GM23338 (cell line): ENCODE measurements at regions not wholly inside any gene's neighbourhood (a gene's known extent, or its start where the extent isn't known, plus 50 kb on each side); places are given as distances from the start of the nearest gene placed in this dataset.

Experiments used
- ATAC-seq: fragments of 200-7000 bp; cut with Tn5 transposase; 3 replicates; pipeline ENCODE4 v1.9.1; 2020
- DNase-seq: peaks from one replicate; pipeline ENCODE4 v3.0.0-alpha.2; 2015; ENCODE audit warnings: low spot score
- H2AFZ ChIP-seq: fragments of 200-600 bp; sonication (generic); 2 replicates; pipeline ENCODE4 v1.8.0; 2016; ENCODE audit warnings: antibody characterized with exemption, mild to moderate bottlenecking, moderate library complexity
- H3F3A ChIP-seq: fragments of 200-600 bp; sonication (generic); replicated peaks from 2 replicates; pipeline ENCODE4 v1.8.0; 2017; ENCODE audit warnings: antibody characterized with exemption, mixed run types, low read depth
- H3K27ac ChIP-seq: fragments of 200-600 bp; sonication (generic); 2 replicates; pipeline ENCODE4 v1.6.1; 2016; ENCODE audit warnings: low read depth
- H3K27me3 ChIP-seq: fragments of 200-600 bp; sonication (generic); 2 replicates; pipeline ENCODE4 v1.8.0; 2016; ENCODE audit warnings: mild to moderate bottlenecking, mixed run types, moderate library complexity; ENCODE audit not compliant: insufficient read depth
- H3K36me3 ChIP-seq: fragments of 200-600 bp; sonication (generic); 2 replicates; pipeline ENCODE4 v1.8.0; 2016; ENCODE audit warnings: mild to moderate bottlenecking; ENCODE audit not compliant: insufficient read depth
- H3K4me1 ChIP-seq: fragments of 200-600 bp; sonication (generic); 2 replicates; pipeline ENCODE4 v1.8.0; 2016; ENCODE audit warnings: mild to moderate bottlenecking, moderate library complexity; ENCODE audit not compliant: insufficient read depth
- H3K4me2 ChIP-seq: fragments of 200-600 bp; sonication (generic); 2 replicates; pipeline ENCODE4 v1.7.1; 2017; ENCODE audit warnings: mixed run types
- H3K4me3 ChIP-seq: fragments of 200-600 bp; sonication (generic); 2 replicates; pipeline ENCODE4 v1.6.1; 2016; ENCODE audit warnings: mixed run types
- H3K79me2 ChIP-seq: fragments of 200-600 bp; sonication (generic); replicated peaks from 2 replicates; pipeline ENCODE4 v1.8.0; 2017; ENCODE audit warnings: mild to moderate bottlenecking; ENCODE audit not compliant: insufficient read depth
- H3K9me2 ChIP-seq: fragments of 200-600 bp; sonication (generic); 2 replicates; pipeline ENCODE4 v1.8.0; 2017; ENCODE audit not compliant: insufficient read depth
- H4K20me1 ChIP-seq: fragments of 200-600 bp; sonication (generic); replicated peaks from 2 replicates; pipeline ENCODE4 v1.8.0; 2017; ENCODE audit warnings: mild to moderate bottlenecking; ENCODE audit not compliant: insufficient read depth
- H3K27ac Mint-ChIP-seq: 2 replicates; pipeline ENCODE4 v1.8.0; 2020; ENCODE audit warnings: inconsistent platforms, mild to moderate bottlenecking, moderate library complexity, mixed read lengths
- H3K27me3 Mint-ChIP-seq: 3 replicates; pipeline ENCODE4 v1.8.0; 2022; ENCODE audit warnings: low read depth, mild to moderate bottlenecking, moderate library complexity, mixed read lengths, inconsistent platforms; ENCODE audit not compliant: insufficient read depth, poor library complexity
- H3K36me3 Mint-ChIP-seq: 3 replicates; pipeline ENCODE4 v1.8.0; 2021; ENCODE audit warnings: low read depth, mild to moderate bottlenecking, inconsistent platforms, moderate library complexity, mixed read lengths
- H3K4me1 Mint-ChIP-seq: 3 replicates; pipeline ENCODE4 v1.8.0; 2020; ENCODE audit warnings: mild to moderate bottlenecking, inconsistent platforms, mixed read lengths
- H3K4me3 Mint-ChIP-seq: 3 replicates; pipeline ENCODE4 v1.8.0; 2021; ENCODE audit warnings: moderate library complexity, mild to moderate bottlenecking, inconsistent platforms, mixed read lengths
- H3K9me3 Mint-ChIP-seq: 3 replicates; pipeline ENCODE4 v1.8.0; 2020; ENCODE audit warnings: moderate library complexity, mild to moderate bottlenecking, inconsistent platforms, mixed read lengths
- CREB1 ChIP-seq: fragments of 250-450 bp; sonication (Bioruptor Pico); IDR thresholded peaks from 2 replicates; pipeline ENCODE4 v1.5.0; 2020; ENCODE audit warnings: low read depth, mild to moderate bottlenecking, moderate library complexity
- EZH2 ChIP-seq: fragments of 200-600 bp; sonication (generic); IDR thresholded peaks from one replicate; pipeline ENCODE4 v1.8.0; 2017; ENCODE audit warnings: antibody characterized with exemption, mild to moderate bottlenecking, low read depth; ENCODE audit not compliant: unreplicated experiment
- EZH2phosphoT487 ChIP-seq: fragments of 200-600 bp; sonication (generic); IDR thresholded peaks from one replicate; pipeline ENCODE4 v1.8.1; 2018; ENCODE audit warnings: antibody characterized with exemption; ENCODE audit not compliant: unreplicated experiment
- JUNB ChIP-seq: IDR thresholded peaks from one replicate; pipeline ENCODE4 v1.6.1; 2016; ENCODE audit warnings: antibody characterized with exemption; ENCODE audit not compliant: unreplicated experiment
- NANOG ChIP-seq: IDR thresholded peaks from 2 replicates; pipeline ENCODE4 v1.6.1; 2016; ENCODE audit warnings: antibody characterized with exemption, borderline replicate concordance
- POLR2AphosphoS5 ChIP-seq: IDR thresholded peaks from 2 replicates; pipeline ENCODE4 v1.6.1; 2016; ENCODE audit warnings: antibody characterized with exemption, low read depth
- STAT1 ChIP-seq: IDR thresholded peaks from one replicate; pipeline ENCODE4 v1.6.1; 2016; ENCODE audit warnings: antibody characterized with exemption; ENCODE audit not compliant: unreplicated experiment
- ZNF114 ChIP-seq: fragments of 250-450 bp; sonication (Bioruptor Pico); IDR thresholded peaks from 2 replicates; pipeline ENCODE4 v1.5.0; 2020; ENCODE audit warnings: mild to moderate bottlenecking, moderate library complexity
- ZNF331 ChIP-seq: fragments of 250-450 bp; sonication (Bioruptor Pico); IDR thresholded peaks from 2 replicates; pipeline ENCODE4 v1.5.0; 2020; ENCODE audit warnings: low read depth, mild to moderate bottlenecking, moderate library complexity
- TF ChIP-seq, protein P1 (sequence below): IDR thresholded peaks from one replicate; pipeline ENCODE4 v1.6.1; 2018; ENCODE audit warnings: antibody characterized with exemption; ENCODE audit not compliant: unreplicated experiment
- TF ChIP-seq, protein P2 (sequence below), 2 experiments: fragments of 200-600 bp in 1 of 2; sonication (generic) in 1 of 2; conservative IDR thresholded peaks; 2 replicates each; pipeline versions ENCODE4 v1.5.1 to v1.6.1; 2016 to 2017; ENCODE audit warnings: antibody characterized with exemption in 2 of 2, low read depth in 2 of 2, mild to moderate bottlenecking in 2 of 2, moderate library complexity in 1 of 2
- TF ChIP-seq, protein P3 (sequence below): IDR thresholded peaks from 2 replicates; pipeline ENCODE4 v1.6.1; 2016; ENCODE audit warnings: antibody characterized with exemption
- TF ChIP-seq, protein P4 (sequence below): fragments of 250-450 bp; sonication (Bioruptor Pico); IDR thresholded peaks from 2 replicates; pipeline ENCODE4 v1.5.0; 2020; ENCODE audit warnings: mild to moderate bottlenecking, moderate library complexity

DNA sequence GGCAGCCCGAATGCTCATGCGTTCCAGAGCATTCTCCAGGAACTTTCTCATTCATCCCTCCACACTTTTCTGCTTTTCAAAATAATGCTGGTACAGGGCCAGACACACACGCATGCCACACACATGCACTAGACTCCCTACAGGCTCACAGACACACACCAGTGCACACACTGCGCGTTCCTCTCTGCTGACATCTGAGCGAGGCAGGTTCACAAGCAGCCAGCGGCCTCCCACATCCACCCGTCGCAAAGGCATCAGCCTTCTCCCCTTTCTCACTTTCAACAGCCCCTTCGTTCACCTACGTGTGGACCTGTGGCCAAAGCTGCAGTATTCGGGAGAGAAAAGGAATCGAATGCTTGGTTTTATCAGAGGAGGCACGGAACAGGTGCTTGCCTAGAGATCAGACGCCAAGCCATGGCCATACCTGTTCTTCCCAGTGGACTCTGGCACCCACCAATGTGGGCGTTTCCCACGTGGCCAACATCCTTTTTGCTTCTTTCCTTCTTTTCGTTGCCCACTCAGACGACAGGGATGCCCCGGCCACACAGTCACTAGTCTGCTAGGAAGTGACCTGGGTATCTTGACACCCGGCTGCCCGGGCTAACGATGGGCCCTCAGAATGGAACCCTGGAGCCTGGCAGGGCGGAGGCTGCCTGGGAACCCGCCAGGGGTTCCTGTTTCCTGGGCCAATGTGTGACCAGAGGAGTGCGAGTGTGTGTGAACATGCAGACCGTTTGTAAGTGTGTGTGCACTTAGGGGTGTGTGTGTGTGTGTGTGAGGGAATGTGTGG lies 85.8 kb upstream of the ID2 start:
- no peaks in the 10 kb centered on the region for H3K36me3 Mint-ChIP-seq
- TF ChIP-seq ZNF331 (CRISPR knock-in tag) (no peak), NANOG (no peak), CREB1 (CRISPR knock-in tag) (no peak), STAT1 (no peak), EZH2phosphoT487 (no peak), ZNF114 (no peak), POLR2AphosphoS5 (no peak), JUNB (no peak), EZH2 (no peak)
- TF ChIP-seq, protein P1, sequence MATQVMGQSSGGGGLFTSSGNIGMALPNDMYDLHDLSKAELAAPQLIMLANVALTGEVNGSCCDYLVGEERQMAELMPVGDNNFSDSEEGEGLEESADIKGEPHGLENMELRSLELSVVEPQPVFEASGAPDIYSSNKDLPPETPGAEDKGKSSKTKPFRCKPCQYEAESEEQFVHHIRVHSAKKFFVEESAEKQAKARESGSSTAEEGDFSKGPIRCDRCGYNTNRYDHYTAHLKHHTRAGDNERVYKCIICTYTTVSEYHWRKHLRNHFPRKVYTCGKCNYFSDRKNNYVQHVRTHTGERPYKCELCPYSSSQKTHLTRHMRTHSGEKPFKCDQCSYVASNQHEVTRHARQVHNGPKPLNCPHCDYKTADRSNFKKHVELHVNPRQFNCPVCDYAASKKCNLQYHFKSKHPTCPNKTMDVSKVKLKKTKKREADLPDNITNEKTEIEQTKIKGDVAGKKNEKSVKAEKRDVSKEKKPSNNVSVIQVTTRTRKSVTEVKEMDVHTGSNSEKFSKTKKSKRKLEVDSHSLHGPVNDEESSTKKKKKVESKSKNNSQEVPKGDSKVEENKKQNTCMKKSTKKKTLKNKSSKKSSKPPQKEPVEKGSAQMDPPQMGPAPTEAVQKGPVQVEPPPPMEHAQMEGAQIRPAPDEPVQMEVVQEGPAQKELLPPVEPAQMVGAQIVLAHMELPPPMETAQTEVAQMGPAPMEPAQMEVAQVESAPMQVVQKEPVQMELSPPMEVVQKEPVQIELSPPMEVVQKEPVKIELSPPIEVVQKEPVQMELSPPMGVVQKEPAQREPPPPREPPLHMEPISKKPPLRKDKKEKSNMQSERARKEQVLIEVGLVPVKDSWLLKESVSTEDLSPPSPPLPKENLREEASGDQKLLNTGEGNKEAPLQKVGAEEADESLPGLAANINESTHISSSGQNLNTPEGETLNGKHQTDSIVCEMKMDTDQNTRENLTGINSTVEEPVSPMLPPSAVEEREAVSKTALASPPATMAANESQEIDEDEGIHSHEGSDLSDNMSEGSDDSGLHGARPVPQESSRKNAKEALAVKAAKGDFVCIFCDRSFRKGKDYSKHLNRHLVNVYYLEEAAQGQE, result no peak
- TF ChIP-seq, protein P2, sequence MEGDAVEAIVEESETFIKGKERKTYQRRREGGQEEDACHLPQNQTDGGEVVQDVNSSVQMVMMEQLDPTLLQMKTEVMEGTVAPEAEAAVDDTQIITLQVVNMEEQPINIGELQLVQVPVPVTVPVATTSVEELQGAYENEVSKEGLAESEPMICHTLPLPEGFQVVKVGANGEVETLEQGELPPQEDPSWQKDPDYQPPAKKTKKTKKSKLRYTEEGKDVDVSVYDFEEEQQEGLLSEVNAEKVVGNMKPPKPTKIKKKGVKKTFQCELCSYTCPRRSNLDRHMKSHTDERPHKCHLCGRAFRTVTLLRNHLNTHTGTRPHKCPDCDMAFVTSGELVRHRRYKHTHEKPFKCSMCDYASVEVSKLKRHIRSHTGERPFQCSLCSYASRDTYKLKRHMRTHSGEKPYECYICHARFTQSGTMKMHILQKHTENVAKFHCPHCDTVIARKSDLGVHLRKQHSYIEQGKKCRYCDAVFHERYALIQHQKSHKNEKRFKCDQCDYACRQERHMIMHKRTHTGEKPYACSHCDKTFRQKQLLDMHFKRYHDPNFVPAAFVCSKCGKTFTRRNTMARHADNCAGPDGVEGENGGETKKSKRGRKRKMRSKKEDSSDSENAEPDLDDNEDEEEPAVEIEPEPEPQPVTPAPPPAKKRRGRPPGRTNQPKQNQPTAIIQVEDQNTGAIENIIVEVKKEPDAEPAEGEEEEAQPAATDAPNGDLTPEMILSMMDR (conservative IDR thresholded peaks at IDR 0.05; ENCODE audit: low read depth in 2 of 2), result no peak
- TF ChIP-seq, protein P3, sequence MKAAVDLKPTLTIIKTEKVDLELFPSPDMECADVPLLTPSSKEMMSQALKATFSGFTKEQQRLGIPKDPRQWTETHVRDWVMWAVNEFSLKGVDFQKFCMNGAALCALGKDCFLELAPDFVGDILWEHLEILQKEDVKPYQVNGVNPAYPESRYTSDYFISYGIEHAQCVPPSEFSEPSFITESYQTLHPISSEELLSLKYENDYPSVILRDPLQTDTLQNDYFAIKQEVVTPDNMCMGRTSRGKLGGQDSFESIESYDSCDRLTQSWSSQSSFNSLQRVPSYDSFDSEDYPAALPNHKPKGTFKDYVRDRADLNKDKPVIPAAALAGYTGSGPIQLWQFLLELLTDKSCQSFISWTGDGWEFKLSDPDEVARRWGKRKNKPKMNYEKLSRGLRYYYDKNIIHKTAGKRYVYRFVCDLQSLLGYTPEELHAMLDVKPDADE, result no peak
- TF ChIP-seq, protein P4, sequence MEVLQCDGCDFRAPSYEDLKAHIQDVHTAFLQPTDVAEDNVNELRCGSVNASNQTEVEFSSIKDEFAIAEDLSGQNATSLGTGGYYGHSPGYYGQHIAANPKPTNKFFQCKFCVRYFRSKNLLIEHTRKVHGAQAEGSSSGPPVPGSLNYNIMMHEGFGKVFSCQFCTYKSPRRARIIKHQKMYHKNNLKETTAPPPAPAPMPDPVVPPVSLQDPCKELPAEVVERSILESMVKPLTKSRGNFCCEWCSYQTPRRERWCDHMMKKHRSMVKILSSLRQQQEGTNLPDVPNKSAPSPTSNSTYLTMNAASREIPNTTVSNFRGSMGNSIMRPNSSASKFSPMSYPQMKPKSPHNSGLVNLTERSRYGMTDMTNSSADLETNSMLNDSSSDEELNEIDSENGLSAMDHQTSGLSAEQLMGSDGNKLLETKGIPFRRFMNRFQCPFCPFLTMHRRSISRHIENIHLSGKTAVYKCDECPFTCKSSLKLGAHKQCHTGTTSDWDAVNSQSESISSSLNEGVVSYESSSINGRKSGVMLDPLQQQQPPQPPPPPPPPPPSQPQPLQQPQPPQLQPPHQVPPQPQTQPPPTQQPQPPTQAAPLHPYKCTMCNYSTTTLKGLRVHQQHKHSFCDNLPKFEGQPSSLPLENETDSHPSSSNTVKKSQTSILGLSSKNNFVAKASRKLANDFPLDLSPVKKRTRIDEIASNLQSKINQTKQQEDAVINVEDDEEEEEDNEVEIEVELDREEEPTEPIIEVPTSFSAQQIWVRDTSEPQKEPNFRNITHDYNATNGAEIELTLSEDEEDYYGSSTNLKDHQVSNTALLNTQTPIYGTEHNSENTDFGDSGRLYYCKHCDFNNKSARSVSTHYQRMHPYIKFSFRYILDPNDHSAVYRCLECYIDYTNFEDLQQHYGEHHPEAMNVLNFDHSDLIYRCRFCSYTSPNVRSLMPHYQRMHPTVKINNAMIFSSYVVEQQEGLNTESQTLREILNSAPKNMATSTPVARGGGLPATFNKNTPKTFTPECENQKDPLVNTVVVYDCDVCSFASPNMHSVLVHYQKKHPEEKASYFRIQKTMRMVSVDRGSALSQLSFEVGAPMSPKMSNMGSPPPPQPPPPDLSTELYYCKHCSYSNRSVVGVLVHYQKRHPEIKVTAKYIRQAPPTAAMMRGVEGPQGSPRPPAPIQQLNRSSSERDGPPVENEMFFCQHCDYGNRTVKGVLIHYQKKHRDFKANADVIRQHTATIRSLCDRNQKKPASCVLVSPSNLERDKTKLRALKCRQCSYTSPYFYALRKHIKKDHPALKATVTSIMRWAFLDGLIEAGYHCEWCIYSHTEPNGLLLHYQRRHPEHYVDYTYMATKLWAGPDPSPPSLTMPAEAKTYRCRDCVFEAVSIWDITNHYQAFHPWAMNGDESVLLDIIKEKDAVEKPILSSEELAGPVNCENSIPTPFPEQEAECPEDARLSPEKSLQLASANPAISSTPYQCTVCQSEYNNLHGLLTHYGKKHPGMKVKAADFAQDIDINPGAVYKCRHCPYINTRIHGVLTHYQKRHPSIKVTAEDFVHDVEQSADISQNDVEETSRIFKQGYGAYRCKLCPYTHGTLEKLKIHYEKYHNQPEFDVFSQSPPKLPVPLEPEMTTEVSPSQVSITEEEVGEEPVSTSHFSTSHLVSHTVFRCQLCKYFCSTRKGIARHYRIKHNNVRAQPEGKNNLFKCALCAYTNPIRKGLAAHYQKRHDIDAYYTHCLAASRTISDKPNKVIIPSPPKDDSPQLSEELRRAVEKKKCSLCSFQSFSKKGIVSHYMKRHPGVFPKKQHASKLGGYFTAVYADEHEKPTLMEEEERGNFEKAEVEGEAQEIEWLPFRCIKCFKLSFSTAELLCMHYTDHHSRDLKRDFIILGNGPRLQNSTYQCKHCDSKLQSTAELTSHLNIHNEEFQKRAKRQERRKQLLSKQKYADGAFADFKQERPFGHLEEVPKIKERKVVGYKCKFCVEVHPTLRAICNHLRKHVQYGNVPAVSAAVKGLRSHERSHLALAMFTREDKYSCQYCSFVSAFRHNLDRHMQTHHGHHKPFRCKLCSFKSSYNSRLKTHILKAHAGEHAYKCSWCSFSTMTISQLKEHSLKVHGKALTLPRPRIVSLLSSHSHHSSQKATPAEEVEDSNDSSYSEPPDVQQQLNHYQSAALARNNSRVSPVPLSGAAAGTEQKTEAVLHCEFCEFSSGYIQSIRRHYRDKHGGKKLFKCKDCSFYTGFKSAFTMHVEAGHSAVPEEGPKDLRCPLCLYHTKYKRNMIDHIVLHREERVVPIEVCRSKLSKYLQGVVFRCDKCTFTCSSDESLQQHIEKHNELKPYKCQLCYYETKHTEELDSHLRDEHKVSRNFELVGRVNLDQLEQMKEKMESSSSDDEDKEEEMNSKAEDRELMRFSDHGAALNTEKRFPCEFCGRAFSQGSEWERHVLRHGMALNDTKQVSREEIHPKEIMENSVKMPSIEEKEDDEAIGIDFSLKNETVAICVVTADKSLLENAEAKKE, result no peak

More for the DNA sequence above, 85.8 kb upstream of the ID2 start:
- Histone ChIP-seq H3K4me1 (no peaks in the 10 kb centered on the region), H3K27me3 (no peaks in the 10 kb centered on the region), H3K27ac (no peak overlapping the region), H3K36me3 (no peaks in the 10 kb centered on the region), H4K20me1 (no peaks in the 10 kb centered on the region), H3F3A (no peaks in the 10 kb centered on the region), H3K9me2 (no peaks in the 10 kb centered on the region), H3K4me2 (no peak overlapping the region), H2AFZ (no peak overlapping the region), H3K4me3 (no peak overlapping the region), H3K79me2 (no peaks in the 10 kb centered on the region)
- no peak for ATAC-seq
- H3K4me1 Mint-ChIP-seq, result no peaks in the 10 kb centered on the region; the same call in 1 of the 3 replicates
- H3K4me3 Mint-ChIP-seq, result no peak overlapping the region
- peaks cover 6% of the 10 kb centered on the region for H3K27me3 Mint-ChIP-seq
- no peak overlapping the region for H3K27ac Mint-ChIP-seq
- no peaks in the 10 kb centered on the region for H3K9me3 Mint-ChIP-seq
- DNase-seq, result no peak
